ENCODE measurements at regions not wholly inside any gene's neighbourhood (a gene's known extent, or its start where the extent isn't known, plus 50 kb on each side); places are given as distances from the start of the nearest gene placed in this dataset.

- no peak overlapping the region for H3K4me3 ChIP-seq (ENCODE audit: low read depth in 1 of 3, low read length in 3 of 3)
- no peaks in the 10 kb centered on the region for H3K4me1 ChIP-seq (ENCODE audit: control insufficient read depth in 4 of 4, insufficient read depth in 4 of 4, low read length in 3 of 4)
- no peak for DNase-seq (ENCODE audit: low spot score)
- TF ChIP-seq HNF4G (IDR thresholded peaks at IDR 0.05) (no peak), FOXA1 (IDR thresholded peaks at IDR 0.05) (no peak), JUND (IDR thresholded peaks at IDR 0.05) (no peak)
- 96% methylated on average over 1 of the region's 1 CpG for WGBS
- no peak overlapping the region for H3K9ac ChIP-seq (ENCODE audit: low read depth in 1 of 2, low read length in 2 of 2)
- H3K36me3 ChIP-seq (ENCODE audit: control insufficient read depth in 4 of 4, insufficient read depth in 3 of 4, low read depth in 1 of 4, low read length in 3 of 4) = no peaks in the 10 kb centered on the region
- no peak overlapping the region for H3K27ac ChIP-seq (ENCODE audit: low read depth in 1 of 2, low read length in 2 of 2)
- no peaks in the 10 kb centered on the region for H3K27me3 ChIP-seq (ENCODE audit: control insufficient read depth in 4 of 4, insufficient read depth in 4 of 4, low read length in 3 of 4)
- H3K9me3 ChIP-seq (ENCODE audit: control insufficient read depth in 4 of 4, low read length in 3 of 4) = no peaks in the 10 kb centered on the region
Measured at GRCh38 chr12:72829838-72830237, 557.7 kb downstream of the TRHDE start.

GRCh38 chr12:72832024-72832423 lies 559.9 kb downstream of the TRHDE start:
- Histone ChIP-seq H3K36me3 (ENCODE audit: control insufficient read depth in 4 of 4, insufficient read depth in 3 of 4, low read depth in 1 of 4, low read length in 3 of 4) (no peaks in the 10 kb centered on the region), H3K9me3 (ENCODE audit: control insufficient read depth in 4 of 4, low read length in 3 of 4) (no peaks in the 10 kb centered on the region), H3K27me3 (ENCODE audit: control insufficient read depth in 4 of 4, insufficient read depth in 4 of 4, low read length in 3 of 4) (no peaks in the 10 kb centered on the region), H3K9ac (ENCODE audit: low read depth in 1 of 2, low read length in 2 of 2) (no peak overlapping the region), H3K4me3 (ENCODE audit: low read depth in 1 of 3, low read length in 3 of 3) (no peak overlapping the region), H3K27ac (ENCODE audit: low read depth in 1 of 2, low read length in 2 of 2) (no peak overlapping the region), H3K4me1 (ENCODE audit: control insufficient read depth in 4 of 4, insufficient read depth in 4 of 4, low read length in 3 of 4) (no peaks in the 10 kb centered on the region)
- no peak for TF ChIP-seq GABPA (IDR thresholded peaks at IDR 0.05 in 1 of 2, conservative IDR thresholded peaks at IDR 0.05 in 1 of 2)
- TF ChIP-seq SP1 (IDR thresholded peaks at IDR 0.05) = no peak
- no peak for TF ChIP-seq NR2F2 (IDR thresholded peaks at IDR 0.05)
- TF ChIP-seq CTCF (IDR thresholded peaks at IDR 0.05; ENCODE audit: low read depth, low read length, missing input control) = no peak
- no peak for TF ChIP-seq FOXA1 (IDR thresholded peaks at IDR 0.05)
- no peak for TF ChIP-seq YY1 (IDR thresholded peaks at IDR 0.05)
- no peak for TF ChIP-seq MAX (IDR thresholded peaks at IDR 0.05)
- no peak for TF ChIP-seq JUND (IDR thresholded peaks at IDR 0.05)
- no peak for TF ChIP-seq TAF1 (conservative IDR thresholded peaks at IDR 0.05)
- no peak for TF ChIP-seq ATF3 (IDR thresholded peaks at IDR 0.05)
- no peak for TF ChIP-seq EGR1 (IDR thresholded peaks at IDR 0.05; ENCODE audit: low read depth in 2 of 2)
- TF ChIP-seq FOXA2 (IDR thresholded peaks at IDR 0.05) = no peak
- no peak for TF ChIP-seq RXRA (IDR thresholded peaks at IDR 0.05)
- WGBS = 76% methylated on average over 4 of the region's 4 CpGs
- DNase-seq (ENCODE audit: low spot score) = no peak

GRCh38 chr12:72836194-72836593 lies 564.0 kb downstream of the TRHDE start:
- Histone ChIP-seq H3K9me3 (ENCODE audit: control insufficient read depth in 4 of 4, low read length in 3 of 4) (no peaks in the 10 kb centered on the region), H3K9ac (ENCODE audit: low read depth in 1 of 2, low read length in 2 of 2) (no peak overlapping the region), H3K27me3 (ENCODE audit: control insufficient read depth in 4 of 4, insufficient read depth in 4 of 4, low read length in 3 of 4) (no peaks in the 10 kb centered on the region), H3K4me1 (ENCODE audit: control insufficient read depth in 4 of 4, insufficient read depth in 4 of 4, low read length in 3 of 4) (no peaks in the 10 kb centered on the region), H3K4me3 (ENCODE audit: low read depth in 1 of 3, low read length in 3 of 3) (no peak overlapping the region), H3K36me3 (ENCODE audit: control insufficient read depth in 4 of 4, insufficient read depth in 3 of 4, low read depth in 1 of 4, low read length in 3 of 4) (no peaks in the 10 kb centered on the region), H3K27ac (ENCODE audit: low read depth in 1 of 2, low read length in 2 of 2) (no peak overlapping the region)
- no peak for DNase-seq (ENCODE audit: low spot score)
- TF ChIP-seq FOXA1 (IDR thresholded peaks at IDR 0.05) (no peak), JUND (IDR thresholded peaks at IDR 0.05) (no peak), HNF4G (IDR thresholded peaks at IDR 0.05) (no peak), MAX (IDR thresholded peaks at IDR 0.05) (no peak), RAD21 (IDR thresholded peaks at IDR 0.05) (no peak), TAF1 (conservative IDR thresholded peaks at IDR 0.05) (no peak), REST (IDR thresholded peaks at IDR 0.05) (no peak), EGR1 (IDR thresholded peaks at IDR 0.05; ENCODE audit: low read depth in 2 of 2) (no peak)
